GM08714 (cell line): ENCODE measurements at regions not wholly inside any gene's neighbourhood (a gene's known extent, or its start where the extent isn't known, plus 50 kb on each side); places are given as distances from the start of the nearest gene placed in this dataset.
A peak's percentile ranks its signal among the peaks of the same experiment; 100 is the strongest.
"Not testable (repeated sequence)": the region's sequence is repeated elsewhere in the genome, so short reads cannot be mapped to it uniquely, and the experiment has no call there.

ENCODE experiments used
- H3K4me3 ChIP-seq: fragments of 200-500 bp; sonication (Bioruptor generic); 2 replicates; pipeline ENCODE4 v1.5.1; 2014; ENCODE audit warnings: mild to moderate bottlenecking, low read length, inconsistent platforms
- ZNF274 ChIP-seq: IDR thresholded peaks from 2 replicates; pipeline ENCODE4 v1.6.1; 2012; ENCODE audit warnings: mild to moderate bottlenecking, low read depth, low read length

DNA sequence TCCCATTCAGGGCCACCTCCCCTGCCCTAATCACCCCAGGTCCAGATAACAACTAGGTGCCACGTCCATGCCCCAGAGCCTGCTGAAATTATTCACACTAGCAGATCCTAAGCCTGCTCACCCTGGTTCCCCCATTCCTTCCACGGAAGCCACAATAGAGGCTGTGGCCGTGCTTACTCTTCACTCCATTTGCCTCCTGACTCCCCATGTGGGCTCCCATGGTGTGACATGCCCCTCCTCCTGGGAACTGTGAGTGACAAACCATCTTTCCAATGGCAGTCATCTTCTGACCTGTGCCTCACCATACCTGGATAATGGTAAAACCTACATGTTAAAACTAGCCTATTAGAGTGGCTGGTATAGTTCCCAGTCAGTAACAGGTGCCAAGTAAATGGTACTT, 216.2 kb upstream of the PRKCQ start:
- no peak overlapping the region for H3K4me3 ChIP-seq
- no peak for TF ChIP-seq ZNF274

DNA sequence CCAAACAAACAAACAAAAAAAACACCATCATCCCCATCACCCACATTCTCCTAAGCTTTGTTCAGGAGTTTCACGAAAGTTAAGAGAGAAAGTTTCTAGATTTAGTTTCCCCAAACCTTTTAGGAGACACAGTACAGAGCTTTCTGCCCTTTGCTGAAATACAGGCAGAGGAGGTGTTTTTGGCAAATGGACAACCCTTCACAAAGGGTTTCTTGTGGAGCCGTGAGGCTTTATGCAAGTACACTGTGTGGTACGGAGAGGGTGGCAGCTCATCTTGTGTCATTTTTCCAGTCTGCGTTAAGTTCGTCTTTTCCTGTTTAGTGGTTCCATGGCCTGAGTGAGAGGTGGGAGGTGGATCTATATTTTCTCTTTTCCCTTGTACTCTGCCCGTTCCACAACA, 215.5 kb upstream of the PRKCQ start:
- no peak overlapping the region for H3K4me3 ChIP-seq
- TF ChIP-seq ZNF274 = no peak

DNA sequence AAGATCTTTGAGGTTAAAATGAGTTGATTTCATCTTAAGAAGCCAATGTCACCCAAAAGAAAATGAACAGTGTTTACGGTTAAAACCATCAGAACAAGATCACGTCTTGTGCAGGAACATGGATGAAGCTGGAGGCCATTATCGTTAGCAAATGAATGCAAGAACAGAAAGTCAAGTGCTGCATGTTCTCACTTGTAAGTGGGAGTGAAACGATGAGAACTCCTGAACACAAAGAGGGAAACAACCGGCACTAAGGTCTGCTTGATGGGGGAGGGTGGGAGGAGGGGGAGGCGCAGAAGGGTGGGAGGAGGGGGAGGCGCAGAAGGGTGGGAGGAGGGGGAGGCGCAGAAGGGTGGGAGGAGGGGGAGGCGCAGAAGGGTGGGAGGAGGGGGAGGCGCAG, 214.8 kb upstream of the PRKCQ start:
- H3K4me3 ChIP-seq = not testable (repeated sequence)

DNA sequence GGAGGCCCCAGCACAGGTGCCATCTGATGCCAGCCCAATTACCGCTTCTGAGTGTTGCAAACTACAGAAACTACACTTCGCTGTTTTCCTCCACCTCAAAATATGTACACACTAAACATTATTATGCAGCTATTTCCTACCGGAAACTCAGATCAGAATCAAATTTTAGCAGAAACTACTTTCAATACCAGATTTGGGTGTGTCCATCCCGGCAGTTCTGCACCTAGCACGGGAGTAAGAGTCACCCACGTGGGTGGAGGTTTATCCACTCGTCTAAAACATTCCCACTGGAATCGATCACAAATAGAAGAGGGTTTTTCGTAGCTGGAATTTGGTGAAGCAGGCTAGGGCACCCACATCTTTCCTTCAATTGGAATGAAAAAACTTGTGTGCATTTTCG, 214.4 kb upstream of the PRKCQ start:
- no peak for TF ChIP-seq ZNF274
- H3K4me3 ChIP-seq = no peak overlapping the region

DNA sequence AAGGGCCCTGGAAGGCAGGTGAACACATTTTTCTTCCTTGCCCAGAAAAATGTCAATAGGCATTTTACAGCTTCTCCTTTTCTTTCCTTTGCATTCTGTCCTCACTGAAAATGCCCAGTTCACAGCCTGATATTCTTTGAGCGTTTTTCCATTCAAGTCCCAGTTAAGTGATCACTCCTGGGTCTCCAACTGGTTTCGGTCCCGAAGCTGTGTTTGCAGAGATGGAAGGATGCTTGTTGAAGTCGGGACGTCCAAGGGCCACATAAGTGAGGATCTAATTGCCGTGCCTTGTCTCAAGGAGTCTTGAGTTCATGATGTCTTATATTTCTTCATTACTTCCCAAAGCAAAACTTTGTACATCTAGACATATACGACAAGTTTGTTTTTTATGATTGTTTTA, 208.7 kb upstream of the PRKCQ start:
- TF ChIP-seq ZNF274 = no peak
- no peak overlapping the region for H3K4me3 ChIP-seq

DNA sequence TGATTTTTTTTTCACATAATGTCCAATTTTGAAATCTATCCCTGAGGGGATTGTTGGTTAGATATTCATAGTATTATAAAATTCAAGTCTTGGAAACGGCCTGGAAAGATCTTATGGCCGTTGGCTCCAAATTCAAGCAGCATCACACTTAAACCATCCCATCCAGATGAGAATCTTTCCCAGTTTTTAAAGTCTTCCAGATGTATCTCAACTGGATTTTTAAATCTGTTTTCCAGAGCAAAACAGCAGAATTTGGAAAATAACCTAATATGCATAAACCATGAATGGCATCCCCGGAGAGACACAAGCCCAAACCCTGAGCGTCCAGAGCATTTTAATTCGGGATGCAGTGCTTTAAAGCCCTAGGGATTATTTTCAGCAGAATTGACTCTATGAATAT, 208.2 kb upstream of the PRKCQ start:
- TF ChIP-seq ZNF274 = no peak
- H3K4me3 ChIP-seq = no peak overlapping the region

DNA sequence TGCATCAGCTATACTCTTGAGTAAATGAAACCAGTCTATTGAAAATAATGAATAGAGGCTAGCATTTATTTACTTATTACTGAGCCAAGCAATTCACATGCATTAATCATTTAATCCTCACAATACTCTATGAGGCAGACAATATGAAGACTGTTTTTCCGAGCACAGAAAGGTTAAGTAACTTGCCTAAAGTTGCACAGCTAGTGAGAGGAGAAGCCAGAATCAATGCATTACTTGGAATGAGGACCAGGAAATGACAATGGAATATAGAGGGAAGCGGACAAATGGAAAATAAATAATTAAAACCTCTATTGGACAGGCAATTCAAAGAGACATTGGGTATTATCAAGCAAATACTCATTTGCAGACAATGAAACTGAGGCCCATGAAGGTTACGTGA, 207.6 kb upstream of the PRKCQ start:
- TF ChIP-seq ZNF274 = no peak

DNA sequence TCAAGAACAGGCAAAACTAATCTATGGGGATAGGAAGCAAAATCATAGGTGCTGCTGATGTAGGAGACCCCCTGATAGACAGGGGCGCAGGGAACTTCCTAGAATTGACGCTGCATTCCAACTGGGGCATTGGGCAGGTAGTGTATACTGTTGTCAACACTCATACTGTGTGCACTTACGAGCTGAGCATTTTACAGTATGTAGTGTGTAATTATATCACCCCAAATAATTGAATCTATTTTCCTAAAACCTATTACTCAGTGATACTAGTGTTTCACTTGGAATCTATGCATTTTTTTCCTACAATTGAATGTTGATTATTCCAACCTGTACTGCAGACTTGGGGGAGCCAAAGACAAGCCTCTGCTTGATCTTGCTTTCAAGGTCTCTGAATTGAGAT, 207.0 kb upstream of the PRKCQ start:
- H3K4me3 ChIP-seq = no peak overlapping the region
- TF ChIP-seq ZNF274 = no peak

More for the DNA sequence above, 207.6 kb upstream of the PRKCQ start:
- no peak overlapping the region for H3K4me3 ChIP-seq

DNA sequence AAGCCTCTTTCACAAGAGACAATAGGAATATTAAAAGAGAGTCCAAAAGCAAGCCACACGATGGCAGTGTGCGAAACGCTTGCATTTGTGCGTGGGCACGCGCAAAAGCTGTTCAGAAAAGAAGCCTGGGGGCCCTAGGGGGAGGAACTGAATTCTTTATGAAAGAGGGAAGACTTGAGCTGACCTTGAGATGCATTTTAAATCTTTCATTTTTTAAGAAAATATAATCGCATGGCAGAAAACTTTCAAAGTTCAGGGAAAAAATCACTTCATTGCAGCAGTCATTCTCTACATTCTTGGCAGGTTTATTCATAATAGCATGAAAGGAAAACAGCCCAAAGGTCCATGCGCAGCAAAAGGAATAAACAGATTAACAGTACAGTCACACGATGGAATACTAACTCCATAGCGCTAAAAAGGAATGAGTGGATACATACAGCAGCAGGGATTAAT, 206.5 kb upstream of the PRKCQ start:
- TF ChIP-seq ZNF274 = no peak
- no peak overlapping the region for H3K4me3 ChIP-seq

DNA sequence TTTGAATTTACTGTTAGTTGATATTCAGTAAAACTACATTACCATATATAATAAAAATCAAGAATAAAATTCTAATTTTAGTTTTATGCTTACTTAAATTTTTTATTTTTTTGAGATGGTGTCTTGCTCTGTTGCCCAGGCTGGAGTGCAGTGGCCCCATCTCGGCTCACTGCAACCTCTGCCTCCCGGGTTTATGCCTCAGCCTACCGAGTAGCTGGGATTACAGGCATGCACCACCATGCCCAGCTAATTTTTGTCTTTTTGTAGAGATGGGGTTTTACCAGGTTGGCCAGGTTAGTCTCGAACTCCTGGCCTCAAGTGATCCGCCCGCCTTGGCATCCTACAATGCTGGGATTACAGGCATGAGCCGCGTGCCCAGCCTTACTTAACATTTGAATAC, 204.4 kb upstream of the PRKCQ start:
- H3K4me3 ChIP-seq = not testable (repeated sequence)

DNA sequence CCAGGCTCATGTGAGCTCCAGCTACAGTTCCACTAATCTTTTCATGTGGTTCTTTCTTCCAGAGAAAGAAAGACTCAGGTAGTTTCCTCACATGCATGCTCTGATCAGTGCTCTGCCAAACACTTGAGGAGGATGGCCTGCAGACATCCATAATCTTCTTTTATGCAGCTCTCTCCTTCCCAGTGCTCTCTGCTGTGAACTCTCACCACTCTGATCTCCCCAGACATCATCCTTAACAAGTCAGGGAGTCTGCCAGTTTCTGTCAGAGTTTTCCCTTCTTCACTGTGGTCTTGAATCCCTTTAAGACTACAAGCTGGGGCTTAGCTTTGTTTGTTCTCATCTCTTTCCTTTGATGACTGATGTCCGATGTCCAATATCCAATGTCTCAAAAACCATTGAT, 203.4 kb upstream of the PRKCQ start:
- TF ChIP-seq ZNF274 = no peak

DNA sequence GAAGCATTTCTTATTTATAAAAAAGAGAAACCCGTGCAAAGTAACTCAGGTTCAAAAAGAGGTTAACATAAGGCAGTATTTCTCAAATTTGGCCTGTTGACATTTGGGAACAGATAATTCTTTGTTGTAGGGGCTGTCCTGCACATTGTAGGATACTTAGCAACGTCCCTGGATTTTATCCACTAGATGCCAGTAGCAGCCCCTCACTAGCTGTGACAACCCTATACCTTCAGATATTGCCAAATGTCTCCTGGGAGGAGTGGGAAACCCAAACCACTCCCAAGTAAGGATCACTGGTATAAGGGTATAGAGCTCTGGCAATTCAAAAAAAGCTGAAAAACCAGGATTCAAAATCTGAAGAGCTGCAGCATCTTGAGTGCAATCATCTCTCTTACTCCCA, 202.3 kb upstream of the PRKCQ start:
- no peak overlapping the region for H3K4me3 ChIP-seq
- no peak for TF ChIP-seq ZNF274

More for the DNA sequence above, 203.4 kb upstream of the PRKCQ start:
- H3K4me3 ChIP-seq = no peak overlapping the region

DNA sequence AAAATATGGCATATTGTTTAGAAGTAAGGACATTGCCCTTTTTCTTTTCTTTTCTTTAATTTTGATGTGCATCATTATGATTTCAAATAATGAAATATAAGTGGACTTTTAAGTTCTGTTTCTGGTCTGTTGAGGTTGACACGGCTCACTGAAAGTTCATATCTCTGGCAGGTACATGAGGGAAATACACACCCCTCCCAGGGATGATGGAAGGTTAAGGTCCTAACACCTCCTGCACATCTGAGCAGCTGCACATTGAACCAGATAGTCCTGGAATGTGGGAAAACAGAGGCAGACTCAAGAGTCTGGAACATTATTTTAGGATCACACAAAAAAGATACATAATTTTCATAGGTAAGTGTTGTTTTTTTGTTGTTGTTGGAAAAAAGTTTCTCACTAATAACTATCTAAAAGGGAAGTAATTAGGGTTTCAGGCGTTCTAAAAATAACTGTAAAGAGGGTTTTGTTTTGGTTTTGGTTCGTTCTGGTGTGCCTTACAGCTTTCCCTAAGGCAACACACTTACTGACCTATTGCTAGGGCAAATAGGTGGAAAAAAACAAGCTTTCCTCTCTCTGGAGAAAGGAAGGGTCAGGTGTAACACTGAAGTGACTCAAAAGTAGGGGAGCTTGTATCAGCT, 201.2 kb upstream of the PRKCQ start:
- H3K4me3 ChIP-seq = peak overlapping the region; percentile 48; the same call in 1 of the 2 replicates
- no peak for TF ChIP-seq ZNF274

DNA sequence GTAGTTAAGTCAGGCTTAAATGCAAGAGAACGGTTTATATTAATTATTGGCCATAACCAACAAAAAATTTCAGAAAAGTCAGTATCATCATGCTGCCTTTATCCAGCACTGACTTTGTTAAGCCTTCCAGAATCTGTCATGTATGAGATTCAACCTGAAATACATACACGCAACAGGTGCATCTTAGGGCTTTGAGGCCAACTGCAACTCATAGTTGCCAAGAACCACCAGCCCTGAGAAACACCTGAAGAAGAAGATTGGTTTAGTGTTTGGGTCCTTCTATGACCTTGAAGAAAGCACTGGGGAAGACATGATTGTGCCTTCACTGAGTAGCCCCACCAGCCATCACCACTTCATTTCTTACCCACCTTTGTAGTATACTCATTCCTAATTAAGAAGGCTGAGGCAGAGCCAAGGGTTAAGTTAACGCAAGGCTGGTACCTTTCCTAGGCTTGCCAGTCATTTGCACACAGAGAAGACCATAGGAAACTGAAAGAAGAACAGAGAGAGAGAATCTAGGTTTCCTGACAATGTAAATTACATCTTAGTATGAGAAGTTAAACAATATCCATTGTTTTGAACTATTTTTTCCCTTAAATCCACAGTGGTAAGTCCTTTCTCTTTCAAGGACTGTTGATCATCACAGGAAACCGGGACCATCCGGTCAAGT, 200.1 kb upstream of the PRKCQ start:
- no peak for TF ChIP-seq ZNF274
- no peak overlapping the region for H3K4me3 ChIP-seq

DNA sequence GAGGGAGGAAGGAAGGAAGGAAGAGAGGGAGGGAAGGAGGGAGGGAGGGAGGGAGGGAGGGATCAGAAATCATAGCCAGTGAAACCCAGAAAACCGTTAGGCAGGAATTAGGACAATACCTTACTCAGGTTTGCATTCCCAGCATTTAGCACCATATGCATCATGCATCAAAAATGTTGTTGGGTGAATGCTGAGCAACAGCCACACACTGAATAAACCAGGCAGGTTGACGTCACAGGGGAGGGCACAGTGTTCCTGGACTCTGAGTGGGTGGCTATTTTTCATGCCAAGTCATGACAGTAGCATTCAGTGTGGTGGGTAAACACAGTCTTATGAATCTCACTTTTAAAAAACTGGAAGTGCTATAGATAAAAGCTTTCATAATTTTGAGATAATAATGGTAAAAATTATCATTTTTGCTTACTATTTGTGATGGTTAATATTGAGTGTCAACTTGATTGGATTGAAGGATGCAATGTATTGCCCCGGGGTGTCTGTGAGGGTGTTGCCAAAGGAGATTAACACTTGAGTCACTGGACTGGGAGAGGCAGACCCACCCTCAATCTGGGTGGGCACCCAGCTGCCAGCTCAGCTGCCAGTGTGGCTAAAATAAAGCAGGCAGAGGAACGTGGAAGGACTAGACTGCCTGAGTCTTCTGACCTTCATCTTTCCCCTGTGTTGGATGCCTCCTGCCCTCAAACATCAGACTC, 199.1 kb upstream of the PRKCQ start:
- TF ChIP-seq ZNF274 = no peak
- H3K4me3 ChIP-seq = no peak overlapping the region
